ENCODE measurements at regions not wholly inside any gene's neighbourhood (a gene's known extent, or its start where the extent isn't known, plus 50 kb on each side); places are given as distances from the start of the nearest gene placed in this dataset.

DNA sequence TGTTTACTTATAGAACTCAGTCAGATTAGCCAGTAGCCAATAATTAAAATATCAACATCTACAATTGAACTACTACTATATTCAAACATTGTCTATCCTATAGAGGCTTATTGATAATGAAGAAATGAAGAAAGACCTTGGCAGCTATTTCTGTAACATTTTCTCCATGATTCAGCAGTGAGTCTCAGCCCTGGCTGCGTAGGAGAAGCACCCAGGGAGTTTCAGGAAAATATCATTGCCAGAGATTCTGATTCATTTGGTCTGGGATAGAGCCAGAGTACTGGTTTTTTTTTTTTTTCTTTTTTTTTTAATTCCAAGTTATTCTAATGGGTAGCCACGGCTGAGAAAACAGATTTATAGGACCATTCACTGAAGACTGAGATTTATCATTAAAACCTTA lies 404.8 kb downstream of the TXNL1 start:
- Histone ChIP-seq H3K9me3 (ENCODE audit: low read length) (no peaks in the 10 kb centered on the region), H2AFZ (ENCODE audit: low read length) (no peak overlapping the region), H3K9ac (ENCODE audit: low read length) (no peak overlapping the region), H3K27me3 (ENCODE audit: insufficient read depth, low read length) (peaks cover 4% of the 10 kb centered on the region; the same call in 1 of the 2 replicates), H3K9me2 (ENCODE audit: low read depth, low read length) (no peaks in the 10 kb centered on the region), H3K4me2 (ENCODE audit: low read length) (no peak overlapping the region), H3K27ac (ENCODE audit: low read depth, low read length, poor library complexity, severe bottlenecking) (no peak overlapping the region), H3K4me1 (ENCODE audit: insufficient read depth, low read length, severe bottlenecking) (peaks cover 15% of the 10 kb centered on the region), H3F3A (ENCODE audit: insufficient read depth, low read length) (no peaks in the 10 kb centered on the region), H3K79me2 (ENCODE audit: insufficient read depth, low read length) (no peaks in the 10 kb centered on the region), H4K20me1 (ENCODE audit: insufficient read depth, low read length) (no peaks in the 10 kb centered on the region), H3K4me3 (ENCODE audit: low read depth, low read length, poor library complexity, severe bottlenecking) (no peak overlapping the region), H3K36me3 (ENCODE audit: insufficient read depth, low read length) (no peaks in the 10 kb centered on the region)
- TF ChIP-seq, protein P1, sequence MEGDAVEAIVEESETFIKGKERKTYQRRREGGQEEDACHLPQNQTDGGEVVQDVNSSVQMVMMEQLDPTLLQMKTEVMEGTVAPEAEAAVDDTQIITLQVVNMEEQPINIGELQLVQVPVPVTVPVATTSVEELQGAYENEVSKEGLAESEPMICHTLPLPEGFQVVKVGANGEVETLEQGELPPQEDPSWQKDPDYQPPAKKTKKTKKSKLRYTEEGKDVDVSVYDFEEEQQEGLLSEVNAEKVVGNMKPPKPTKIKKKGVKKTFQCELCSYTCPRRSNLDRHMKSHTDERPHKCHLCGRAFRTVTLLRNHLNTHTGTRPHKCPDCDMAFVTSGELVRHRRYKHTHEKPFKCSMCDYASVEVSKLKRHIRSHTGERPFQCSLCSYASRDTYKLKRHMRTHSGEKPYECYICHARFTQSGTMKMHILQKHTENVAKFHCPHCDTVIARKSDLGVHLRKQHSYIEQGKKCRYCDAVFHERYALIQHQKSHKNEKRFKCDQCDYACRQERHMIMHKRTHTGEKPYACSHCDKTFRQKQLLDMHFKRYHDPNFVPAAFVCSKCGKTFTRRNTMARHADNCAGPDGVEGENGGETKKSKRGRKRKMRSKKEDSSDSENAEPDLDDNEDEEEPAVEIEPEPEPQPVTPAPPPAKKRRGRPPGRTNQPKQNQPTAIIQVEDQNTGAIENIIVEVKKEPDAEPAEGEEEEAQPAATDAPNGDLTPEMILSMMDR (IDR thresholded peaks at IDR 0.05; ENCODE audit: low read length) = no peak
- no peak for TF ChIP-seq EZH2 (IDR thresholded peaks at IDR 0.05; ENCODE audit: borderline replicate concordance, low read length)

DNA sequence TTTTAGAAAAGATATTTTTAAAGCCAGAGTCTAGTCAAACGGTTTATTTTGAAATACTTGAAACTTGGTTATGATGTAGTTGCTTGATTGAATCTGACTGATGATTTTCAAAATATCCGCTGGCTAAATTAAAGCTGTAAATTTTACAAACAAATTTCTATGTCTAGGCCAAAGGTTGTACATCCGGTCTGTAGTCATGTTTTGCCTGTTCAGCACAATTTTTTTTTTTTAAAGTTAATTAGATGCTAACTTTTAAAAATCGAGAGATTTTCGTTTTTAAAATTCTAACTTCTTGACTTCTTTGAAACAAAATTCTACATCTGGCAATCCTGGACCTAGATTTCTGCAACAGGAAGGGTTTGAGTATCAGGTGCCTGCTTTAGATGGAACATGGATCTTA lies 412.4 kb downstream of the TXNL1 start:
- no peaks in the 10 kb centered on the region for H3K36me3 ChIP-seq (ENCODE audit: insufficient read depth, low read length)
- no peaks in the 10 kb centered on the region for H3K27me3 ChIP-seq (ENCODE audit: insufficient read depth, low read length)
- H3K27ac ChIP-seq (ENCODE audit: low read depth, low read length, poor library complexity, severe bottlenecking) = no peak overlapping the region
- no peaks in the 10 kb centered on the region for H3K4me1 ChIP-seq (ENCODE audit: insufficient read depth, low read length, severe bottlenecking)
- H3K9me3 ChIP-seq (ENCODE audit: low read length) = no peaks in the 10 kb centered on the region
- H3K9ac ChIP-seq (ENCODE audit: low read length) = no peak overlapping the region
- no peak overlapping the region for H3K4me2 ChIP-seq (ENCODE audit: low read length)
- H4K20me1 ChIP-seq (ENCODE audit: insufficient read depth, low read length) = no peaks in the 10 kb centered on the region
- H3F3A ChIP-seq (ENCODE audit: insufficient read depth, low read length) = no peaks in the 10 kb centered on the region
- H3K9me2 ChIP-seq (ENCODE audit: low read depth, low read length) = no peaks in the 10 kb centered on the region
- no peaks in the 10 kb centered on the region for H3K79me2 ChIP-seq (ENCODE audit: insufficient read depth, low read length)
- no peak overlapping the region for H3K4me3 ChIP-seq (ENCODE audit: low read depth, low read length, poor library complexity, severe bottlenecking)
- H2AFZ ChIP-seq (ENCODE audit: low read length) = no peak overlapping the region
- TF ChIP-seq, protein P1 (IDR thresholded peaks at IDR 0.05; ENCODE audit: low read length) = no peak
- TF ChIP-seq EZH2 (IDR thresholded peaks at IDR 0.05; ENCODE audit: borderline replicate concordance, low read length) = no peak

DNA sequence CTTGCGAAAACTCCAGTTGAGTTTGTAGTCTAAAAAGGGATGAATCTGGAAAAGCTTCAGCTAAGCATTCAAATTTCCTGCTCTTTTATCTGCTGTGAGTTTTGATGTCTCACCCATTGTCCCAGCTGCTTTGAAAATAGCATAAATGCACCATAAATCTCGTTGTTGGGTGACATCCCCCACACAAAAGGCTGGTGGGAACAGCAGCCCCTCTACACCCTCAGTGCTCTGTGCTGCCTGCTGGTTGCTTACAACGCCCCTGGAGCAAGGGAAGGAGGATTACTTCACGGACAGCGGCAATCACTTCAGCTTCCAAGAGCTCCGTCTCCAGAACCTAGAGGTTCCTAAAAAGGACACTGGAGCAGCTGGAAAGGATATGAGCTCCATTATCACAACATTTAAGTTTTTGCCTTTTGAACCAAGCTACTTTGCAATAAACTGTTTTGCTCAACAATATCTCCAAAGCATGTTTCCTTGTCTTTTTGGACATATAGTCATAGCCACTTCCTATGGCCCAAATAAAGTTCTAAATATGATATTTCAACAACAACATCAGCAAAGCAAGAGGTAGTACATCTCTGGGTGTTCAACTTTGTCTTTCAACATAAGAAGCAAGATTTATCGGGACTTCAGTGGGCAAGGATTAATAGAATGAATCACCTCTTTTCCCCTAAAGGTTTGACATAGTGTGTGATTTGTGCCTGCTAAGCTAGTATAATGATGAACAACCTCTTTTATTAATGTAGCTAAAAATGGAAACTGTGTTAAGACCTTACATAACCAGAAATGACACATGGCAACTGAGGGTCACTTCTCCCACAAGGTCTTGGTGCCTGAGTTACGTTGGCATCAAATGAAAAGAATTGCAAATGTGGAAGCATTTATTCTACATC lies 413.5 kb downstream of the TXNL1 start:
- H3K36me3 ChIP-seq (ENCODE audit: insufficient read depth, low read length) = no peaks in the 10 kb centered on the region

More for the DNA sequence above, 413.5 kb downstream of the TXNL1 start:
- Histone ChIP-seq H4K20me1 (ENCODE audit: insufficient read depth, low read length) (no peaks in the 10 kb centered on the region), H3K9ac (ENCODE audit: low read length) (no peak overlapping the region), H3K27ac (ENCODE audit: low read depth, low read length, poor library complexity, severe bottlenecking) (no peak overlapping the region), H3K9me3 (ENCODE audit: low read length) (no peaks in the 10 kb centered on the region), H3K4me1 (ENCODE audit: insufficient read depth, low read length, severe bottlenecking) (no peaks in the 10 kb centered on the region), H3K4me2 (ENCODE audit: low read length) (no peak overlapping the region), H3K9me2 (ENCODE audit: low read depth, low read length) (no peaks in the 10 kb centered on the region), H3K4me3 (ENCODE audit: low read depth, low read length, poor library complexity, severe bottlenecking) (no peak overlapping the region), H2AFZ (ENCODE audit: low read length) (no peak overlapping the region), H3K27me3 (ENCODE audit: insufficient read depth, low read length) (no peaks in the 10 kb centered on the region), H3F3A (ENCODE audit: insufficient read depth, low read length) (no peaks in the 10 kb centered on the region), H3K79me2 (ENCODE audit: insufficient read depth, low read length) (no peaks in the 10 kb centered on the region)
- no peak for TF ChIP-seq EZH2 (IDR thresholded peaks at IDR 0.05; ENCODE audit: borderline replicate concordance, low read length)
- TF ChIP-seq, protein P1 (IDR thresholded peaks at IDR 0.05; ENCODE audit: low read length) = no peak

All from OCI-LY1 (cell line).